ENCODE measurements at regions not wholly inside any gene's neighbourhood (a gene's known extent, or its start where the extent isn't known, plus 50 kb on each side); places are given as distances from the start of the nearest gene placed in this dataset.

DNA sequence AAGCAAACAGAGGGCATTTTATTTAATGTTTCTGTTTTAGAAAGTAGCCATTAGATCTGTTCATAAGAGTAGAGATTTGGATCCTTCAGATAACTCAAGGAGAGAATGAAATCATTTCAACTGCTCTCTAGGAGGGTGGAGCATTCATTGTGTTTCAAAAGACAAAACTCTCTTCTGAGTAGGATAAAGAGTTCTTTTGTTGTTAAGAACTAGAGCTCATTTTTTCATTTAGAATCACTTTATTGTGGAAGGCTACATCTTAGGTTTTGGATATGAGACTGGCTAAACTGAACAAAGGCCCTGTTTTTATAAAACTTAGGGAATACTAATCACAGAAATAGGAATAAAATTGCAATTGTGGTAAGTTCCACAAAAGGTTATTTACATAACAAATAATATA, 193.9 kb upstream of the PCDH10 start:
- TF ChIP-seq POLR2A (IDR thresholded peaks at IDR 0.05) (no peak), POLR2AphosphoS5 (IDR thresholded peaks at IDR 0.05; ENCODE audit: insufficient read depth in 1 of 2, low read depth in 1 of 2) (no peak)
- TF ChIP-seq, protein P1, sequence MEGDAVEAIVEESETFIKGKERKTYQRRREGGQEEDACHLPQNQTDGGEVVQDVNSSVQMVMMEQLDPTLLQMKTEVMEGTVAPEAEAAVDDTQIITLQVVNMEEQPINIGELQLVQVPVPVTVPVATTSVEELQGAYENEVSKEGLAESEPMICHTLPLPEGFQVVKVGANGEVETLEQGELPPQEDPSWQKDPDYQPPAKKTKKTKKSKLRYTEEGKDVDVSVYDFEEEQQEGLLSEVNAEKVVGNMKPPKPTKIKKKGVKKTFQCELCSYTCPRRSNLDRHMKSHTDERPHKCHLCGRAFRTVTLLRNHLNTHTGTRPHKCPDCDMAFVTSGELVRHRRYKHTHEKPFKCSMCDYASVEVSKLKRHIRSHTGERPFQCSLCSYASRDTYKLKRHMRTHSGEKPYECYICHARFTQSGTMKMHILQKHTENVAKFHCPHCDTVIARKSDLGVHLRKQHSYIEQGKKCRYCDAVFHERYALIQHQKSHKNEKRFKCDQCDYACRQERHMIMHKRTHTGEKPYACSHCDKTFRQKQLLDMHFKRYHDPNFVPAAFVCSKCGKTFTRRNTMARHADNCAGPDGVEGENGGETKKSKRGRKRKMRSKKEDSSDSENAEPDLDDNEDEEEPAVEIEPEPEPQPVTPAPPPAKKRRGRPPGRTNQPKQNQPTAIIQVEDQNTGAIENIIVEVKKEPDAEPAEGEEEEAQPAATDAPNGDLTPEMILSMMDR (IDR thresholded peaks at IDR 0.05): no peak
